Spleen (tissue), 7 donors: ENCODE measurements at regions not wholly inside any gene's neighbourhood (a gene's known extent, or its start where the extent isn't known, plus 50 kb on each side); places are given as distances from the start of the nearest gene placed in this dataset.

ENCODE experiments used
- CTCF ChIP-seq, 11 experiments: fragments of 200-600 bp in 7 of 11; fragments of 450-650 bp in 4 of 11; sonication (generic) in 4 of 11; IDR thresholded peaks in 8 of 11; conservative IDR thresholded peaks in 3 of 11; 1 replicate in 7 of 11; 2 replicates in 4 of 11; pipeline versions ENCODE4 v1.4.0 to v1.8.0; 2016 to 2021; ENCODE audit warnings: antibody characterized with exemption in 11 of 11, inconsistent platforms in 4 of 11, mild to moderate bottlenecking in 1 of 11
- POLR2A ChIP-seq, 3 donors: fragments of 450-650 bp; IDR thresholded peaks; one replicate each; pipeline ENCODE4 v1.5.1; 2017; ENCODE audit warnings: antibody characterized with exemption in 3 of 3, mild to moderate bottlenecking in 1 of 3
- POLR2AphosphoS5 ChIP-seq, 3 donors: sonication (generic); formaldehyde crosslinking; IDR thresholded peaks; one replicate each; pipeline ENCODE4 v1.5.1; 2017; ENCODE audit warnings: antibody characterized with exemption in 3 of 3
- donor health status: DM: no; HTN: no; CAD: no; lungs with moderate emphysema.
- donor health status: DM: no; HTN: no; CAD: no.
- donor health status: DM: no; HTN: no; CAD: no.

GRCh38 chr2:217256251-217256650 is 396.4 kb upstream of the TNP1 start:
- TF ChIP-seq POLR2A (IDR thresholded peaks at IDR 0.05) (no peak), CTCF (IDR thresholded peaks at IDR 0.05 in 8 of 11, conservative IDR thresholded peaks at IDR 0.05 in 3 of 11) (no peak), POLR2AphosphoS5 (IDR thresholded peaks at IDR 0.05) (no peak)
